ENCODE measurements at regions not wholly inside any gene's neighbourhood (a gene's known extent, or its start where the extent isn't known, plus 50 kb on each side); places are given as distances from the start of the nearest gene placed in this dataset.

- no peak for DNase-seq
Observed at GRCh38 chr20:57938158-57939108, 228.6 kb upstream of the PMEPA1 start.

GRCh38 chr20:57936636-57937385 is 227.0 kb upstream of the PMEPA1 start:
- no peak for DNase-seq

GRCh38 chr20:57934913-57935312 is 225.1 kb upstream of the PMEPA1 start:
- no peak for DNase-seq

GRCh38 chr20:57934007-57934805 is 224.4 kb upstream of the PMEPA1 start:
- no peak for DNase-seq

GRCh38 chr20:57932227-57932864 is 222.5 kb upstream of the PMEPA1 start:
- DNase-seq = no peak

- DNase-seq = no peak
Observed at GRCh38 chr20:57930351-57930750, 220.5 kb upstream of the PMEPA1 start.

- DNase-seq = no peak
Observed at GRCh38 chr20:57928181-57928967, 218.6 kb upstream of the PMEPA1 start.

- DNase-seq = no peak
Observed at GRCh38 chr20:57927376-57927775, 217.6 kb upstream of the PMEPA1 start.

GRCh38 chr20:57922706-57923105 is 212.9 kb upstream of the PMEPA1 start:
- DNase-seq = no peak

GRCh38 chr20:57922083-57922482 is 212.3 kb upstream of the PMEPA1 start:
- DNase-seq = peak in 1 of 2 experiments; percentile 1

GRCh38 chr20:57921676-57922075 is 211.9 kb upstream of the PMEPA1 start:
- DNase-seq = no peak

- DNase-seq = no peak
Observed at GRCh38 chr20:57920971-57921370, 211.2 kb upstream of the PMEPA1 start.

- no peak for DNase-seq
Observed at GRCh38 chr20:57919049-57919448, 209.2 kb upstream of the PMEPA1 start.

- DNase-seq = no peak
Observed at GRCh38 chr20:57918551-57918950, 208.7 kb upstream of the PMEPA1 start.

GRCh38 chr20:57914205-57914604 is 204.4 kb upstream of the PMEPA1 start:
- no peak for DNase-seq

- no peak for DNase-seq
Observed at GRCh38 chr20:57913156-57913930, 203.5 kb upstream of the PMEPA1 start.

- no peak for DNase-seq
Observed at GRCh38 chr20:57912227-57912582, 202.4 kb upstream of the PMEPA1 start.

GRCh38 chr20:57911512-57912226 is 201.9 kb upstream of the PMEPA1 start:
- no peak for DNase-seq

GRCh38 chr20:57910716-57911115 is 200.9 kb upstream of the PMEPA1 start:
- no peak for DNase-seq

GRCh38 chr20:57909763-57910331 is 200.0 kb upstream of the PMEPA1 start:
- no peak for DNase-seq
